Natural killer cell (primary cell): ENCODE measurements at regions not wholly inside any gene's neighbourhood (a gene's known extent, or its start where the extent isn't known, plus 50 kb on each side); places are given as distances from the start of the nearest gene placed in this dataset.

Experiments used
- ATAC-seq, 3 donors: fragments of 150-1000 bp in 2 of 3; fragments of 200-7000 bp in 1 of 3; cut with Tn5 transposase; 1 replicate in 1 of 3; 2 replicates in 2 of 3; pipeline ENCODE4 v1.10.0; 2021; ENCODE audit warnings: mild to moderate bottlenecking in 2 of 3, moderate library complexity in 2 of 3
- DNase-seq, 2 donors: peaks; one replicate each; pipeline versions ENCODE4 v3.0.0 to v3.0.0-alpha.2; 2013 to 2021; ENCODE audit warnings: mixed read lengths in 1 of 2
- H3K27ac ChIP-seq: one replicate; pipeline ENCODE4 v1.5.1; 2013; ENCODE audit warnings: mild to moderate bottlenecking, low read length
- H3K27me3 ChIP-seq: one replicate; pipeline ENCODE4 v1.6.1; 2013; ENCODE audit warnings: low read length; ENCODE audit not compliant: control insufficient read depth, insufficient read depth
- H3K36me3 ChIP-seq: one replicate; pipeline ENCODE4 v1.6.1; 2013; ENCODE audit warnings: low read length; ENCODE audit not compliant: control insufficient read depth, insufficient read depth
- H3K4me1 ChIP-seq: one replicate; pipeline ENCODE4 v1.6.1; 2013; ENCODE audit warnings: low read length; ENCODE audit not compliant: control insufficient read depth, insufficient read depth
- H3K4me3 ChIP-seq: one replicate; pipeline ENCODE4 v1.5.1; 2013; ENCODE audit warnings: low read length
- H3K9me3 ChIP-seq: one replicate; pipeline ENCODE4 v1.6.1; 2013; ENCODE audit warnings: low read length; ENCODE audit not compliant: control insufficient read depth, insufficient read depth
- H3K27ac Mint-ChIP-seq, 2 donors: one replicate each; pipeline ENCODE4 v1.8.0; 2022; ENCODE audit warnings: mild to moderate bottlenecking in 2 of 2, mixed read lengths in 2 of 2, moderate library complexity in 1 of 2
- H3K27me3 Mint-ChIP-seq, 2 donors: one replicate each; pipeline ENCODE4 v1.8.0; 2022; ENCODE audit warnings: low read depth in 2 of 2, mixed read lengths in 2 of 2
- H3K36me3 Mint-ChIP-seq: one replicate; pipeline ENCODE4 v1.8.0; 2022; ENCODE audit warnings: mixed read lengths
- H3K4me1 Mint-ChIP-seq, 2 donors: one replicate each; pipeline ENCODE4 v1.8.0; 2022; ENCODE audit warnings: mixed read lengths in 2 of 2
- H3K4me3 Mint-ChIP-seq: one replicate; pipeline ENCODE4 v1.8.0; 2022; ENCODE audit warnings: mild to moderate bottlenecking, moderate library complexity, mixed read lengths
- H3K9me3 Mint-ChIP-seq, 2 donors: one replicate each; pipeline ENCODE4 v1.8.0; 2022; ENCODE audit warnings: mixed read lengths in 2 of 2
- CTCF ChIP-seq: fragments of 200-600 bp; IDR thresholded peaks from one replicate; pipeline ENCODE4 v1.8.0; 2022; ENCODE audit warnings: antibody characterized with exemption
- WGBS: methylation state at CpG from one replicate; pipeline ENCODE4 v1.1.7; 2013; ENCODE audit warnings: missing lambda C conversion rate; ENCODE audit not compliant: insufficient coverage; 5-methylcytosine and 5-hydroxymethylcytosine counted together
- intact Hi-C: fragments of 100-400 bp; cut with micrococcal nuclease; formaldehyde crosslinking; loops from one replicate; pipeline ENCODE4 v1.14.2; 2022

DNA sequence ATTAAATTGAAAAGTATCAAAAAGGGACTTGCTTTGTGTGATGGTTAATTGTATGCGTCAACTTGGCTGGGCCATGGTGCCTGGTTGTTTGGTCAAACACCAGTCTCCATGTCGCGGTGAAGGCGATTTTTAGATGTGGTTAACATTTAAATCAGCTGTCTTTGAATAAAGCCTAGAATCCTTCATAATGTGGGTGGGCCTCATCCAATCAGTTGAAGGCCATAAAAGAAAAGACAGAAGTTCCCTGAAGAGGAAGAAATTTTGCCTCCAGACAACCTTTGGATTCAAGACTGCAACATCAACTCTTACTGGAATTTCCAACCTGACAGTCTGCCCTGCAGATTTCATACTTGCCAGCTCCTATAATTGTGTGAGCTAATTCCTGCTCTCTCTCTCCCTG lies 160.5 kb downstream of the SH3BP4 start:
- no peak overlapping the region for H3K27ac ChIP-seq
- intact Hi-C loops, result no loop called here
- no peaks in the 10 kb centered on the region for H3K9me3 Mint-ChIP-seq
- no peaks in the 10 kb centered on the region for H3K36me3 Mint-ChIP-seq
- H3K4me3 ChIP-seq, result no peak overlapping the region
- no peaks in the 10 kb centered on the region for H3K4me1 Mint-ChIP-seq
- no peaks in the 10 kb centered on the region for H3K9me3 ChIP-seq
- no peak for DNase-seq
- WGBS, result 81% methylated on average over 4 of the region's 4 CpGs
- H3K27ac Mint-ChIP-seq, result no peak overlapping the region
- no peaks in the 10 kb centered on the region for H3K4me1 ChIP-seq
- no peak for TF ChIP-seq CTCF
- H3K4me3 Mint-ChIP-seq, result no peak overlapping the region
- H3K36me3 ChIP-seq, result no peaks in the 10 kb centered on the region
- H3K27me3 Mint-ChIP-seq, result peaks cover 6 to 34% of the 10 kb centered on the region in 2 donors
- H3K27me3 ChIP-seq, result peaks cover 3% of the 10 kb centered on the region
- no peak for ATAC-seq

GRCh38 chr2:235113854-235114253 lies 162.0 kb downstream of the SH3BP4 start:
- peaks cover 7% of the 10 kb centered on the region for H3K27me3 ChIP-seq
- H3K27ac ChIP-seq, result no peak overlapping the region
- no peak overlapping the region for H3K4me3 Mint-ChIP-seq
- no peaks in the 10 kb centered on the region for H3K36me3 Mint-ChIP-seq
- H3K4me3 ChIP-seq, result no peak overlapping the region
- H3K27ac Mint-ChIP-seq, result no peak overlapping the region
- H3K4me1 ChIP-seq, result no peaks in the 10 kb centered on the region
- intact Hi-C loops, result no loop called here
- H3K9me3 Mint-ChIP-seq, result no peaks in the 10 kb centered on the region
- no peak for TF ChIP-seq CTCF
- H3K27me3 Mint-ChIP-seq, result peaks cover 8 to 45% of the 10 kb centered on the region in 2 donors
- H3K4me1 Mint-ChIP-seq, result no peaks in the 10 kb centered on the region
- H3K36me3 ChIP-seq, result no peaks in the 10 kb centered on the region
- no peak for DNase-seq
- no peak for ATAC-seq
- WGBS, result 73% methylated on average over 10 of the region's 10 CpGs
- H3K9me3 ChIP-seq, result no peaks in the 10 kb centered on the region

GRCh38 chr2:235114286-235114685 lies 162.5 kb downstream of the SH3BP4 start:
- H3K27ac Mint-ChIP-seq, result no peak overlapping the region
- DNase-seq, result no peak
- no peak for ATAC-seq
- H3K4me3 Mint-ChIP-seq, result no peak overlapping the region
- H3K27ac ChIP-seq, result no peak overlapping the region
- H3K4me1 ChIP-seq, result no peaks in the 10 kb centered on the region
- TF ChIP-seq CTCF, result no peak
- WGBS, result 91% methylated on average over 7 of the region's 10 CpGs
- H3K36me3 Mint-ChIP-seq, result peaks cover 1% of the 10 kb centered on the region
- no peaks in the 10 kb centered on the region for H3K36me3 ChIP-seq
- intact Hi-C loops, result no loop called here
- no peaks in the 10 kb centered on the region for H3K4me1 Mint-ChIP-seq
- H3K9me3 ChIP-seq, result no peaks in the 10 kb centered on the region
- no peak overlapping the region for H3K4me3 ChIP-seq
- peaks cover 8 to 49% of the 10 kb centered on the region in 2 donors for H3K27me3 Mint-ChIP-seq
- peaks cover 7% of the 10 kb centered on the region for H3K27me3 ChIP-seq
- no peaks in the 10 kb centered on the region for H3K9me3 Mint-ChIP-seq

DNA sequence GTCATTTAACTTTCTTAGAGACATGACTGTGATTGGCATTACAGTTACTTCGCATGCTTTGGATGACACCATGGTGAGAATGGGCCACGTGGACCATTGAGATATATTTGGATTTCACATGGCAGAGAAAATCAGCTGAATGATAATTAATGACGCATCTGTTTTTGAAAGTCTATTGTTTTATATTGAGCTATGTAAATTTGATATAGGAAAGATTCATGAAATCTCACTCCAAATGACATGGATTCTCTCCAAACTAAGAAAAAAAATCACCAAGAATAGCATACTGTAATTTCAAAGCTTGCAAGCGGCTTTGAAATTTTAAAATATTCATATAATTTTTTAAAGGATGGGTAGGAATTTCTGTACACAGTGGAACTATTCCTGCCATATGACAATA lies 163.7 kb downstream of the SH3BP4 start:
- Mint-ChIP-seq H3K27ac (no peak overlapping the region), H3K36me3 (peaks cover 7% of the 10 kb centered on the region), H3K9me3 (peaks cover 4% of the 10 kb centered on the region in 2 donors), H3K27me3 (peaks cover 8 to 58% of the 10 kb centered on the region in 2 donors), H3K4me1 (no peaks in the 10 kb centered on the region), H3K4me3 (no peak overlapping the region)
- ATAC-seq (no peak), DNase-seq (no peak)
- no peak overlapping the region for H3K4me3 ChIP-seq
- H3K4me1 ChIP-seq, result no peaks in the 10 kb centered on the region
- H3K27ac ChIP-seq, result no peak overlapping the region
- intact Hi-C loops, result no loop called here
- TF ChIP-seq CTCF, result no peak
- no peaks in the 10 kb centered on the region for H3K9me3 ChIP-seq
- peaks cover 7% of the 10 kb centered on the region for H3K27me3 ChIP-seq
- no peaks in the 10 kb centered on the region for H3K36me3 ChIP-seq
- 86% methylated on average over 2 of the region's 4 CpGs for WGBS
